ENCODE measurements at regions not wholly inside any gene's neighbourhood (a gene's known extent, or its start where the extent isn't known, plus 50 kb on each side); places are given as distances from the start of the nearest gene placed in this dataset.

DNA sequence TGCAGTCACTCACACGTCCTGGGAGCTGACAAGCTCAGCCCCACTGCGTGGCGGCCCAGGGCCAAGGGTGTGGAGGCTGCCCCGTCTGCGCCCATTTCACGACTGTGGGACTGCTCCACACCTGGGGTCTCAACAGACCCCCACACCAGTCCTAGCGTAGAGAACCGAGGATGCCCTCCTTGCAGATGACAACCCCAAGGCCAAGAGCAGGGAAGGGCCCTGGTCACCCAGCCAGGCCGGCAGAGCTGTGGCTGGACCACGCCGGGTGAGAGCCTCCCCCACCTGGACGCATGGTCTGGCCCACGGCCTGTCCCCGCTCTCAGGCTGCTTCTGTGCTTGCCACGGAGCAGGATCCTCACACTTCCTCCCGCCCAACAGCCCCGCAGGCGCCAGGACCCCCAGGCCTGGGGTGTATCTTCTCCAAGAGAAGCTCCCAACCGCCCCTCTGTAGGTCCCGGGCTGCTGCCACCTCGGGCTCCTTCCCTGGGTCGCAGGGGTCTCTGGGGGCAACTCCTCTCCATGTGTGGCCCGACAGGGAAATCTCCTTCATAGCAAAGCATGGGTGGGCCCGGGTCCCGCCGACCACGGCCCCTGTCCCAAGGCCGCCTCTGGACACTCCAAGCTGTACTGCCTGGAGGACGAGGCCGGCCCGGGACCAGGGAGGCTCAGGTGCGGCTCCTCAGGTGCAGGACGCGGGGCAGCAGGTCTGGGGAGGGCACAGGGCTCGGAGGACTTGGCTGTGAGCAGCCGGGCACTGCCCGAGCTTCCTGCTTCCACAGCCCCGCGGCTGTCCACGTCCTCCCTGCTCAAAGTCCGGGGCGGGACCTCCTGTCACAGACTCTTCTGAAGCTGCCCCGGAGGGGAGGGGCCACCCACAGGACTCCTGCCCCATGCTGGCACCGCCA, 88.8 kb downstream of the FOXL3 start:
- TF ChIP-seq, protein P1, sequence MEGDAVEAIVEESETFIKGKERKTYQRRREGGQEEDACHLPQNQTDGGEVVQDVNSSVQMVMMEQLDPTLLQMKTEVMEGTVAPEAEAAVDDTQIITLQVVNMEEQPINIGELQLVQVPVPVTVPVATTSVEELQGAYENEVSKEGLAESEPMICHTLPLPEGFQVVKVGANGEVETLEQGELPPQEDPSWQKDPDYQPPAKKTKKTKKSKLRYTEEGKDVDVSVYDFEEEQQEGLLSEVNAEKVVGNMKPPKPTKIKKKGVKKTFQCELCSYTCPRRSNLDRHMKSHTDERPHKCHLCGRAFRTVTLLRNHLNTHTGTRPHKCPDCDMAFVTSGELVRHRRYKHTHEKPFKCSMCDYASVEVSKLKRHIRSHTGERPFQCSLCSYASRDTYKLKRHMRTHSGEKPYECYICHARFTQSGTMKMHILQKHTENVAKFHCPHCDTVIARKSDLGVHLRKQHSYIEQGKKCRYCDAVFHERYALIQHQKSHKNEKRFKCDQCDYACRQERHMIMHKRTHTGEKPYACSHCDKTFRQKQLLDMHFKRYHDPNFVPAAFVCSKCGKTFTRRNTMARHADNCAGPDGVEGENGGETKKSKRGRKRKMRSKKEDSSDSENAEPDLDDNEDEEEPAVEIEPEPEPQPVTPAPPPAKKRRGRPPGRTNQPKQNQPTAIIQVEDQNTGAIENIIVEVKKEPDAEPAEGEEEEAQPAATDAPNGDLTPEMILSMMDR (IDR thresholded peaks at IDR 0.05) = no peak
- no peak for TF ChIP-seq POLR2A (IDR thresholded peaks at IDR 0.05)
- intact Hi-C loops (cut with DNase I) = no loop called here
- H3K9me3 ChIP-seq = peaks cover 0 to 16% (median 3%) of the 10 kb centered on the region in 12 donors
- no peaks in the 10 kb centered on the region for H3K36me3 ChIP-seq
- H3K27me3 ChIP-seq = peaks cover 0 to 34% (median 23%) of the 10 kb centered on the region in 9 donors
- no peak overlapping the region for H3K27ac ChIP-seq
- H3K4me1 ChIP-seq = peaks cover 0 to 26% (median 9%) of the 10 kb centered on the region in 12 donors
- 77 to 82% (median 80%) methylated on average over 13 to 44 of the region's 44 CpGs for WGBS, 4 donors
- ATAC-seq = peak in 2 of 4 donors; percentile 14 to 18
- peak overlapping the region in 10 of 12 donors; percentile 19 to 44 (median 36) for H3K4me3 ChIP-seq
- DNase-seq = peak; percentile 8 to 66 (median 23)

DNA sequence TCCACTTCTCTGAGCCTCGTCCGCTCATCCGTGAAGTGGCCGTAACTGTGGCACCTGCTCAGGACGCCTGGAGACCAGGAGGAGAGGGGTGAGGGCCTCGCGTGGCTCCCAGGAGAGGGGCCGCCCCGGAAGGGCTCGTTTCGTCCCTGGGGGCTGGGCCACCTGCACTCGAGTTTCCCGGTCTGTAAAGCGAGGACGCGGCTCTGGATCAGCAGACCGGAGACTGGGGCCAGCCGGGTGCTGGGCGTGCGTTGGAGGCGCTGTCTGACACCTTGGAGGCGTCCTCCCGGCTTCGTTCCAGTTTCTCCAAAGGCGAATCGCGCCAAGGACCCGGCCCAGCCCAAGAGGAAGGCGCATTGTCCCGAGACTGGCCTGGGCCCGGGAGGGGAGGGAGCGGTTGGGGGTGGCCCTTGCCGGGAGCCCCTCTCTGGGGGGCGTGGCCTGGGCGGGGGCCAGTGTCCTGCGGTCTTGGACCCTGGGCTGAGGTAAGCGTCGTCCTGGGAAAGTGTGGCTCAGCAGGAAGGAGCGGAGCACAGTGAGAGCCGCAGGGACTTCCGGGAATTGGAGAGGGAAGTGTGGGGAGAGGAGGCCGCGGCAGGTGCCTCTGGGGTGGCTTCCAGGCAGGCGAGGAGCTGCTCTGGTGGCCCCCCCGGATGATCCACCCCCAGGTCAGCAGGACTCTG, 89.6 kb downstream of the FOXL3 start:
- intact Hi-C loops (cut with DNase I) = no loop called here
- H3K4me1 ChIP-seq = peaks cover 0 to 26% (median 9%) of the 10 kb centered on the region in 12 donors
- TF ChIP-seq, protein P1 (IDR thresholded peaks at IDR 0.05) = no peak
- TF ChIP-seq POLR2A (IDR thresholded peaks at IDR 0.05) = no peak
- H3K27me3 ChIP-seq = peaks cover 0 to 34% (median 23%) of the 10 kb centered on the region in 9 donors
- DNase-seq (peak; percentile 6 to 44 (median 35)), ATAC-seq (peak in 3 of 4 donors; percentile 24 to 58 (median 32))
- 18 to 38% (median 28%) methylated on average over 17 to 45 of the region's 45 CpGs for WGBS, 4 donors
- H3K9me3 ChIP-seq = peaks cover 0 to 24% (median 11%) of the 10 kb centered on the region in 12 donors
- H3K4me3 ChIP-seq = peak overlapping the region in 11 of 12 donors; percentile 19 to 44 (median 36)
- no peaks in the 10 kb centered on the region for H3K36me3 ChIP-seq
- H3K27ac ChIP-seq = no peak overlapping the region

DNA sequence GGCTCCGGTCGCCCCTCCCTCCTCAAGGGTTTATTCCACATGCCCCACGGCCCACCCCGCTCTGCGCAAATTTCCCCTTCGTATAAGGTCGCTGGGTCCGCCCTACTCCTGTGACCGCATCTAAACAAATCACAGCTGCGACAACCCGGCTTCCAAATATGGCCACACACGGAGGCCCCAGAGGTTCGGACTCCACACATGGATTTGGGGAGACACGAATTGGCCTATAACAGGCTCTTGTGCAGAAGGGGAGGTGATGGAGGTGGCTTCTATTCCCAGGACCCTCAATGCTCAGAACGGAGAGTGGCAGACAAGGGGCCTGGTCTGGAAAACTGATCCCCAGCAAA, 90.1 kb downstream of the FOXL3 start:
- Histone ChIP-seq H3K9me3 (peaks cover 0 to 29% (median 14%) of the 10 kb centered on the region in 12 donors), H3K27me3 (peaks cover 0 to 34% (median 23%) of the 10 kb centered on the region in 9 donors), H3K4me3 (peak overlapping the region in 9 of 12 donors; percentile 22 to 44 (median 36)), H3K36me3 (no peaks in the 10 kb centered on the region), H3K27ac (no peak overlapping the region), H3K4me1 (peaks cover 0 to 26% (median 9%) of the 10 kb centered on the region in 12 donors)
- peak in 2 of 5 donors; percentile 28 to 42 for DNase-seq
- intact Hi-C loops (cut with DNase I) = no loop called here
- ATAC-seq = peak in 1 of 4 donors; percentile 10
- WGBS, 4 donors = 33 to 61% (median 52%) methylated on average over 11 to 15 of the region's 15 CpGs
- TF ChIP-seq POLR2A (IDR thresholded peaks at IDR 0.05) = no peak
- TF ChIP-seq, protein P1 (IDR thresholded peaks at IDR 0.05) = no peak

Measured in heart left ventricle (tissue), 16 donors.